NCI-H2196 treated with DMSO at 0.1 percent for 48 hours (cell line): ENCODE measurements at regions not wholly inside any gene's neighbourhood (a gene's known extent, or its start where the extent isn't known, plus 50 kb on each side); places are given as distances from the start of the nearest gene placed in this dataset.

Experiments used
- DNase-seq: peaks from one replicate; lab custom pipeline; 2025; ENCODE audit not compliant: unreplicated experiment; lab: John Stamatoyannopoulos, UW

- no peak for DNase-seq
Measured at GRCh38 chr12:85733221-85733840, 102.9 kb downstream of the RASSF9 start.

DNA sequence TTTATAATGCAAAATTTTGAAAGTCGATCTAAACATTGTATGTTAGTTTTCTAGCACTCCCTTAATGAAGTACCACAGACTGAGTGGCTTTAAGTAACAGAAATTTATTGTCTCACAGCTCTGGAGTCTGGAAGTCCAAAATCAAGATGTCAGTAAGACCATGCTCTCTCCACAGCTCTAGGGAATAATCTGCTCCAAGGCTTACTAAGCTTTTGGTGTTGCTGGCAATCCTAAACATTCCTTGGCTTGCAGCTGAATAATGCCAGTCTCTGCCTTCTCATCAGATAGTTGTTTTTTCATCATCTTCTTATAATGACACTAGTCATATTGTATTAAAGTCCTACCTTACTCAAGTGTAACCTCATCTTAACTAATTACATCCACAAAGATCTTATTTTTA is 102.2 kb downstream of the RASSF9 start:
- no peak for DNase-seq

GRCh38 chr12:85740186-85740585 is 96.0 kb downstream of the RASSF9 start:
- no peak for DNase-seq

GRCh38 chr12:85741046-85741445 is 95.2 kb downstream of the RASSF9 start:
- DNase-seq: no peak

DNA sequence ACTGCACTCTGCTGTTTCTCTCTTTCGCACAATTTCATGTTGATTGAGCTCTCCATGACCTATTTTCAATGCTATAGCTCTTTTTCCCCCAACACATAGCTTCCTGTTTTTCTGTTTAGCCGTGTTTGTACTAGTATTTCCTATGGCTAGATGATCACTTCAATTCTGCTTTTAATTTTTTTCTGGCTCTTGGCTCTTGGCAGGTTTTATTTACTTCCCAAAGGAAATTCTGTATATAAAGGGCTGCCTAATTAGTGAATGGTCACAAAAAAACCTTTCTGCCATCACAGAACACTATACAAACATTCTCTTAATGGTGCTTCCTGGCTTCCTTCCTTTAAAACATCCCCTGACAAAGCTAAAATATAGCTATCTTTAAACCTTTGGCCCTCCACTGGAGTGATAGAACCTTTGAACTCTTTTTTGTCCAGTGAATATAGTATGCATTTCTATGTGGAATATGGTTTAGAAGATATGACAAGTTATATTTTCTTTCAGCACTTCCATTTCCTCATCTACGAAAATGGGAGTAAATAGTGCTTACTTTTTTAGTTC is 88.2 kb downstream of the RASSF9 start:
- no peak for DNase-seq
